Natural killer cell treated with Interleukin-12 subunit alpha and Interleukin-12 subunit beta and Interleukin-15 and Interleukin-18, amount 100 ng/mL, for 72 hours (primary cell): ENCODE measurements at regions not wholly inside any gene's neighbourhood (a gene's known extent, or its start where the extent isn't known, plus 50 kb on each side); places are given as distances from the start of the nearest gene placed in this dataset.

Source experiments
- ATAC-seq, 2 donors: fragments of 150-1000 bp; cut with Tn5 transposase in 1 of 2; sonication (Bioruptor Pico), chemical (Tn5 transposase) in 1 of 2; 2 replicates each; pipeline ENCODE4 v1.10.0; 2021
- DNase-seq: peaks from one replicate; pipeline ENCODE4 v3.0.0; 2022; ENCODE audit warnings: low spot score
- H3K27ac Mint-ChIP-seq, 2 donors: 1 replicate in 1 of 2; 2 replicates in 1 of 2; pipeline ENCODE4 v1.8.0; 2022; ENCODE audit warnings: mixed read lengths in 2 of 2, mild to moderate bottlenecking in 1 of 2, moderate library complexity in 1 of 2
- H3K27me3 Mint-ChIP-seq, 2 donors: 1 replicate in 1 of 2; 2 replicates in 1 of 2; pipeline ENCODE4 v1.8.0; 2022; ENCODE audit warnings: mixed read lengths in 2 of 2
- H3K36me3 Mint-ChIP-seq: one replicate; pipeline ENCODE4 v1.8.0; 2022; ENCODE audit warnings: mixed read lengths
- H3K4me1 Mint-ChIP-seq, 2 donors: 1 replicate in 1 of 2; 2 replicates in 1 of 2; pipeline ENCODE4 v1.8.0; 2022; ENCODE audit warnings: low read depth in 2 of 2, mixed read lengths in 2 of 2, mild to moderate bottlenecking in 1 of 2
- H3K4me3 Mint-ChIP-seq: one replicate; pipeline ENCODE4 v1.8.0; 2022; ENCODE audit warnings: mixed read lengths
- H3K9me3 Mint-ChIP-seq: 2 replicates; pipeline ENCODE4 v1.8.0; 2022; ENCODE audit warnings: mixed read lengths

- no peak for ATAC-seq
- Mint-ChIP-seq H3K4me3 (no peak overlapping the region), H3K9me3 (peaks cover 20% of the 10 kb centered on the region), H3K4me1 (no peaks in the 10 kb centered on the region), H3K27ac (no peak overlapping the region), H3K36me3 (no peaks in the 10 kb centered on the region), H3K27me3 (no peaks in the 10 kb centered on the region)
- DNase-seq = no peak
Observed at GRCh38 chr2:21944536-21944935, 820.8 kb downstream of the TDRD15 start.

- no peak for ATAC-seq
- no peak overlapping the region for H3K4me3 Mint-ChIP-seq
- H3K4me1 Mint-ChIP-seq = no peaks in the 10 kb centered on the region
- H3K27me3 Mint-ChIP-seq = no peaks in the 10 kb centered on the region
- H3K36me3 Mint-ChIP-seq = no peaks in the 10 kb centered on the region
- peaks cover 20% of the 10 kb centered on the region for H3K9me3 Mint-ChIP-seq
- no peak overlapping the region for H3K27ac Mint-ChIP-seq
- DNase-seq = no peak
Observed at GRCh38 chr2:21945658-21946057, 821.9 kb downstream of the TDRD15 start.

GRCh38 chr2:21947046-21947445 is 823.3 kb downstream of the TDRD15 start:
- no peak overlapping the region for H3K27ac Mint-ChIP-seq
- peaks cover 20% of the 10 kb centered on the region for H3K9me3 Mint-ChIP-seq
- ATAC-seq = no peak
- H3K36me3 Mint-ChIP-seq = no peaks in the 10 kb centered on the region
- no peak overlapping the region for H3K4me3 Mint-ChIP-seq
- DNase-seq = no peak
- no peaks in the 10 kb centered on the region for H3K27me3 Mint-ChIP-seq
- no peaks in the 10 kb centered on the region for H3K4me1 Mint-ChIP-seq

- Mint-ChIP-seq H3K27me3 (no peaks in the 10 kb centered on the region), H3K4me3 (no peak overlapping the region), H3K9me3 (peaks cover 32% of the 10 kb centered on the region), H3K4me1 (no peaks in the 10 kb centered on the region), H3K36me3 (no peaks in the 10 kb centered on the region), H3K27ac (no peak overlapping the region)
- DNase-seq = no peak
- no peak for ATAC-seq
Observed at GRCh38 chr2:21966139-21966538, 842.4 kb downstream of the TDRD15 start.

- H3K4me1 Mint-ChIP-seq = no peaks in the 10 kb centered on the region
- H3K4me3 Mint-ChIP-seq = no peak overlapping the region
- H3K36me3 Mint-ChIP-seq = no peaks in the 10 kb centered on the region
- no peak overlapping the region for H3K27ac Mint-ChIP-seq
- DNase-seq (no peak), ATAC-seq (no peak)
- no peaks in the 10 kb centered on the region for H3K27me3 Mint-ChIP-seq
- H3K9me3 Mint-ChIP-seq = peaks cover 35% of the 10 kb centered on the region
Observed at GRCh38 chr2:21970971-21971370, 847.2 kb downstream of the TDRD15 start.

- no peak for ATAC-seq
- no peak overlapping the region for H3K27ac Mint-ChIP-seq
Observed at GRCh38 chr2:21972586-21972985, 848.8 kb downstream of the TDRD15 start.

GRCh38 chr2:21981127-21981526 is 857.4 kb downstream of the TDRD15 start:
- Mint-ChIP-seq H3K36me3 (no peaks in the 10 kb centered on the region), H3K4me1 (no peaks in the 10 kb centered on the region), H3K9me3 (peaks cover 27% of the 10 kb centered on the region), H3K4me3 (no peak overlapping the region), H3K27ac (no peak overlapping the region), H3K27me3 (no peaks in the 10 kb centered on the region)
- DNase-seq (no peak), ATAC-seq (no peak)

More at GRCh38 chr2:21972586-21972985, 848.8 kb downstream of the TDRD15 start:
- H3K27me3 Mint-ChIP-seq = no peaks in the 10 kb centered on the region
- H3K9me3 Mint-ChIP-seq = peaks cover 34% of the 10 kb centered on the region
- no peaks in the 10 kb centered on the region for H3K36me3 Mint-ChIP-seq
- H3K4me1 Mint-ChIP-seq = no peaks in the 10 kb centered on the region
- no peak overlapping the region for H3K4me3 Mint-ChIP-seq
- no peak for DNase-seq

- H3K9me3 Mint-ChIP-seq = peaks cover 33% of the 10 kb centered on the region
- no peak overlapping the region for H3K27ac Mint-ChIP-seq
- H3K4me3 Mint-ChIP-seq = no peak overlapping the region
- no peaks in the 10 kb centered on the region for H3K27me3 Mint-ChIP-seq
- DNase-seq (no peak), ATAC-seq (no peak)
- H3K36me3 Mint-ChIP-seq = peaks cover 27% of the 10 kb centered on the region
- no peaks in the 10 kb centered on the region for H3K4me1 Mint-ChIP-seq
Observed at GRCh38 chr2:21993002-21993401, 869.2 kb downstream of the TDRD15 start.

- peaks cover 33% of the 10 kb centered on the region for H3K9me3 Mint-ChIP-seq
- H3K4me1 Mint-ChIP-seq = no peaks in the 10 kb centered on the region
- DNase-seq (no peak), ATAC-seq (no peak)
- no peaks in the 10 kb centered on the region for H3K27me3 Mint-ChIP-seq
- peaks cover 21% of the 10 kb centered on the region for H3K36me3 Mint-ChIP-seq
- no peak overlapping the region for H3K27ac Mint-ChIP-seq
- no peak overlapping the region for H3K4me3 Mint-ChIP-seq
Observed at GRCh38 chr2:21996339-21996738, 872.6 kb downstream of the TDRD15 start.

GRCh38 chr2:21999522-21999921 is 875.8 kb downstream of the TDRD15 start:
- DNase-seq = no peak
- no peak overlapping the region for H3K4me3 Mint-ChIP-seq
- no peaks in the 10 kb centered on the region for H3K4me1 Mint-ChIP-seq
- no peak for ATAC-seq
- H3K9me3 Mint-ChIP-seq = peaks cover 30% of the 10 kb centered on the region
- peaks cover 14% of the 10 kb centered on the region for H3K36me3 Mint-ChIP-seq
- H3K27me3 Mint-ChIP-seq = no peaks in the 10 kb centered on the region
- H3K27ac Mint-ChIP-seq = no peak overlapping the region

- Mint-ChIP-seq H3K9me3 (peaks cover 27% of the 10 kb centered on the region), H3K27ac (no peak overlapping the region), H3K36me3 (peaks cover 2% of the 10 kb centered on the region), H3K27me3 (no peaks in the 10 kb centered on the region), H3K4me3 (no peak overlapping the region), H3K4me1 (no peaks in the 10 kb centered on the region)
- ATAC-seq (no peak), DNase-seq (no peak)
Observed at GRCh38 chr2:22002066-22002465, 878.3 kb downstream of the TDRD15 start.

- Mint-ChIP-seq H3K4me3 (no peak overlapping the region), H3K27me3 (no peaks in the 10 kb centered on the region), H3K36me3 (no peaks in the 10 kb centered on the region), H3K9me3 (peaks cover 23% of the 10 kb centered on the region), H3K4me1 (no peaks in the 10 kb centered on the region), H3K27ac (no peak overlapping the region)
- ATAC-seq (no peak), DNase-seq (no peak)
Observed at GRCh38 chr2:22003270-22003669, 879.5 kb downstream of the TDRD15 start.

- Mint-ChIP-seq H3K27ac (no peak overlapping the region), H3K4me1 (no peaks in the 10 kb centered on the region), H3K36me3 (peaks cover 5% of the 10 kb centered on the region), H3K4me3 (no peak overlapping the region), H3K27me3 (no peaks in the 10 kb centered on the region), H3K9me3 (peaks cover 22% of the 10 kb centered on the region)
- ATAC-seq (no peak), DNase-seq (no peak)
Observed at GRCh38 chr2:22011048-22011447, 887.3 kb downstream of the TDRD15 start.

GRCh38 chr2:22020091-22020742 is 896.4 kb downstream of the TDRD15 start:
- DNase-seq (no peak), ATAC-seq (no peak)
- H3K4me1 Mint-ChIP-seq = no peaks in the 10 kb centered on the region
- no peak overlapping the region for H3K4me3 Mint-ChIP-seq
- no peaks in the 10 kb centered on the region for H3K27me3 Mint-ChIP-seq
- no peak overlapping the region for H3K27ac Mint-ChIP-seq
- no peaks in the 10 kb centered on the region for H3K36me3 Mint-ChIP-seq
- H3K9me3 Mint-ChIP-seq = peaks cover 7% of the 10 kb centered on the region

GRCh38 chr2:22027345-22028005 is 903.7 kb downstream of the TDRD15 start:
- peaks cover 11% of the 10 kb centered on the region for H3K9me3 Mint-ChIP-seq
- no peaks in the 10 kb centered on the region for H3K27me3 Mint-ChIP-seq
- no peaks in the 10 kb centered on the region for H3K4me1 Mint-ChIP-seq
- no peaks in the 10 kb centered on the region for H3K36me3 Mint-ChIP-seq
- no peak overlapping the region for H3K4me3 Mint-ChIP-seq
- ATAC-seq (no peak), DNase-seq (no peak)
- no peak overlapping the region for H3K27ac Mint-ChIP-seq
